A673 (cell line): ENCODE measurements at regions not wholly inside any gene's neighbourhood (a gene's known extent, or its start where the extent isn't known, plus 50 kb on each side); places are given as distances from the start of the nearest gene placed in this dataset.

Experiments
- BruUV-seq: library from RNA; stranded (reverse); fragments of 400-500 nt; replicated peaks from 2 replicates; lab custom pipeline; 2021; lab: Mats Ljungman, UMichigan
- CTCF ChIA-PET: fragments of 300-600 bp; sonication (Branson Sonifier 250); formaldehyde crosslinking; loops from one replicate; lab custom pipeline; 2022; ENCODE audit warnings: antibody characterized with exemption; lab: Charles Lee
- POLR2A ChIA-PET: fragments of 300-600 bp; sonication (Branson Sonifier 250); formaldehyde crosslinking; loops from one replicate; lab custom pipeline; 2022; ENCODE audit warnings: antibody characterized with exemption; ENCODE audit not compliant: low non-redundant PET; lab: Charles Lee
- DNase-seq: peaks from one replicate; pipeline ENCODE4 v3.0.0-alpha.2; 2015; ENCODE audit warnings: low spot score
- H3K27ac ChIP-seq: fragments of 200-600 bp; sonication (generic); 2 replicates; pipeline ENCODE4 v1.5.1; 2016; ENCODE audit warnings: mixed run types, low read depth, mild to moderate bottlenecking, mixed read lengths, antibody characterized with exemption, low read length; ENCODE audit not compliant: poor library complexity, severe bottlenecking
- H3K27me3 ChIP-seq: fragments of 200-600 bp; sonication (generic); replicated peaks from 2 replicates; pipeline ENCODE4 v1.6.1; 2017; ENCODE audit warnings: mixed run types, low read depth, mild to moderate bottlenecking, mixed read lengths, antibody characterized with exemption, low read length; ENCODE audit not compliant: insufficient read depth, poor library complexity
- H3K36me3 ChIP-seq: fragments of 200-600 bp; sonication (generic); 2 replicates; pipeline ENCODE4 v1.6.1; 2016; ENCODE audit warnings: mixed run types, mild to moderate bottlenecking, mixed read lengths, antibody characterized with exemption, low read length; ENCODE audit not compliant: insufficient read depth, poor library complexity, severe bottlenecking
- H3K4me1 ChIP-seq: fragments of 200-600 bp; sonication (generic); 2 replicates; pipeline ENCODE4 v1.6.1; 2017; ENCODE audit warnings: mixed run types, mild to moderate bottlenecking, mixed read lengths, antibody characterized with exemption, low read length; ENCODE audit not compliant: insufficient read depth, poor library complexity, severe bottlenecking
- H3K4me3 ChIP-seq: fragments of 200-600 bp; sonication (generic); 2 replicates; pipeline ENCODE4 v1.5.1; 2016; ENCODE audit warnings: low read depth, mixed run types, mild to moderate bottlenecking, mixed read lengths, low read length; ENCODE audit not compliant: poor library complexity, severe bottlenecking
- H3K9me3 ChIP-seq: fragments of 200-600 bp; sonication (generic); 2 replicates; pipeline ENCODE4 v1.6.1; 2016; ENCODE audit warnings: mixed run types, low read depth, mild to moderate bottlenecking, mixed read lengths, antibody characterized with exemption, low read length; ENCODE audit not compliant: poor library complexity, severe bottlenecking
- EZH2 ChIP-seq: fragments of 200-600 bp; sonication (generic); IDR thresholded peaks from 2 replicates; pipeline ENCODE4 v1.6.1; 2017; ENCODE audit warnings: borderline replicate concordance, low read depth, mild to moderate bottlenecking, mixed read lengths, antibody characterized with exemption, low read length; ENCODE audit not compliant: poor library complexity, severe bottlenecking
- intact Hi-C: fragments of 100-400 bp; cut with micrococcal nuclease; formaldehyde crosslinking; loops from one replicate; pipeline ENCODE4 v1.10.0; 2022; ENCODE audit not compliant: unreplicated experiment
- TF ChIP-seq, protein P1 (sequence below): fragments of 300-800, 200-600 bp; sonication (generic); conservative IDR thresholded peaks from 2 replicates; pipeline ENCODE4 v1.5.1; 2017; ENCODE audit warnings: low read depth, mild to moderate bottlenecking, antibody characterized with exemption, low read length, moderate library complexity, mixed read lengths

DNA sequence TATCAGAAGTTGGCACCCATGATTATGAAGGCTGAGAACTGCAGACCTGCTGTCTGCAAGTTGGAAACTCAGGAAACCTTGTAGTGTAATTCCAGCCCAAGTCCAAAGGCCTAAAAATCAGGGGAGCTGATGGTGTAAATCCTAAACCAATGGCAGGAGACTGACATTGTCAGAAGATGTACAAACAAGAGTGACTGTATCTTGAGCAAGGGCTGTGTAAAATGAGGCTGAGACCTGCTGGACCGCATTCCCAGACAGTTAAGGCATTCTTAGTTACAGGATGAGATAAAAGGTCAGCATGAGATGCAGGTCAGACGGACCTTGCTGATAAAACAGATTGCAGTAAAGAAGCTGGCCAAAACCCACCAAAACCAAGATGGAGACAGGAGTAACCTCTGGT, 147.7 kb downstream of the COG6 start:
- no TSS peak for BruUV-seq
- Histone ChIP-seq H3K27ac (no peak overlapping the region), H3K36me3 (no peaks in the 10 kb centered on the region), H3K9me3 (peaks cover 6% of the 10 kb centered on the region), H3K4me1 (peaks cover 11% of the 10 kb centered on the region), H3K27me3 (no peaks in the 10 kb centered on the region), H3K4me3 (no peak overlapping the region)
- ChIA-PET CTCF (interaction anchor here (0.6 kb wide), 1 partner anchor 220 kb away, joined by 12 read pairs; no protein-coding TSS in a partner anchor), POLR2A (no interaction called here)
- TF ChIP-seq EZH2, result no peak
- TF ChIP-seq, protein P1, sequence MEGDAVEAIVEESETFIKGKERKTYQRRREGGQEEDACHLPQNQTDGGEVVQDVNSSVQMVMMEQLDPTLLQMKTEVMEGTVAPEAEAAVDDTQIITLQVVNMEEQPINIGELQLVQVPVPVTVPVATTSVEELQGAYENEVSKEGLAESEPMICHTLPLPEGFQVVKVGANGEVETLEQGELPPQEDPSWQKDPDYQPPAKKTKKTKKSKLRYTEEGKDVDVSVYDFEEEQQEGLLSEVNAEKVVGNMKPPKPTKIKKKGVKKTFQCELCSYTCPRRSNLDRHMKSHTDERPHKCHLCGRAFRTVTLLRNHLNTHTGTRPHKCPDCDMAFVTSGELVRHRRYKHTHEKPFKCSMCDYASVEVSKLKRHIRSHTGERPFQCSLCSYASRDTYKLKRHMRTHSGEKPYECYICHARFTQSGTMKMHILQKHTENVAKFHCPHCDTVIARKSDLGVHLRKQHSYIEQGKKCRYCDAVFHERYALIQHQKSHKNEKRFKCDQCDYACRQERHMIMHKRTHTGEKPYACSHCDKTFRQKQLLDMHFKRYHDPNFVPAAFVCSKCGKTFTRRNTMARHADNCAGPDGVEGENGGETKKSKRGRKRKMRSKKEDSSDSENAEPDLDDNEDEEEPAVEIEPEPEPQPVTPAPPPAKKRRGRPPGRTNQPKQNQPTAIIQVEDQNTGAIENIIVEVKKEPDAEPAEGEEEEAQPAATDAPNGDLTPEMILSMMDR, result no peak
- no peak for DNase-seq
- intact Hi-C loops, result no loop called here

DNA sequence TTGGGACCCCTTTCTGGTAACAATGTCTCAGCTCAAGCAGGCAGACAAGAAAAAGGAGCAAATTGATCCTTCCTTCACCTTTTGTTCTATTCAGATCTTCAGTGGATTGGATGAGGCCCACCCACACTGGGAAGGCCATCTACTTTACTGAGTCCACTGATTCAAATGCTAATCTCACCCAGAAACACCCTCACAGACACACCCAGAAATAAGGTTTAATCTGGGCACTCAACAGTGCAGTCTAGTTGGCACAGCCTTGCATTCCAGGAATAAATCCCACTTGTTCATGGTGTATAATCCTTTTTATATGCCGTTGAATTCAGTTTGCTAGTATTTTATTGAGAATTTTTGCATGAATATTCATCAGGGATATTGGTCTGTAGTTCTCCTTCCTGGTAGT, 148.4 kb downstream of the COG6 start:
- TF ChIP-seq, protein P1, result no peak
- no peak for TF ChIP-seq EZH2
- ChIA-PET POLR2A (no interaction called here), CTCF (interaction anchor here (0.6 kb wide), 1 partner anchor 219 kb away, joined by 12 read pairs; no protein-coding TSS in a partner anchor)
- H3K27ac ChIP-seq, result no peak overlapping the region
- intact Hi-C loops, result no loop called here
- BruUV-seq, result no TSS peak
- peaks cover 11% of the 10 kb centered on the region for H3K4me1 ChIP-seq
- no peaks in the 10 kb centered on the region for H3K27me3 ChIP-seq
- DNase-seq, result peak; percentile 76
- no peaks in the 10 kb centered on the region for H3K36me3 ChIP-seq
- no peak overlapping the region for H3K4me3 ChIP-seq
- H3K9me3 ChIP-seq, result peaks cover 6% of the 10 kb centered on the region

DNA sequence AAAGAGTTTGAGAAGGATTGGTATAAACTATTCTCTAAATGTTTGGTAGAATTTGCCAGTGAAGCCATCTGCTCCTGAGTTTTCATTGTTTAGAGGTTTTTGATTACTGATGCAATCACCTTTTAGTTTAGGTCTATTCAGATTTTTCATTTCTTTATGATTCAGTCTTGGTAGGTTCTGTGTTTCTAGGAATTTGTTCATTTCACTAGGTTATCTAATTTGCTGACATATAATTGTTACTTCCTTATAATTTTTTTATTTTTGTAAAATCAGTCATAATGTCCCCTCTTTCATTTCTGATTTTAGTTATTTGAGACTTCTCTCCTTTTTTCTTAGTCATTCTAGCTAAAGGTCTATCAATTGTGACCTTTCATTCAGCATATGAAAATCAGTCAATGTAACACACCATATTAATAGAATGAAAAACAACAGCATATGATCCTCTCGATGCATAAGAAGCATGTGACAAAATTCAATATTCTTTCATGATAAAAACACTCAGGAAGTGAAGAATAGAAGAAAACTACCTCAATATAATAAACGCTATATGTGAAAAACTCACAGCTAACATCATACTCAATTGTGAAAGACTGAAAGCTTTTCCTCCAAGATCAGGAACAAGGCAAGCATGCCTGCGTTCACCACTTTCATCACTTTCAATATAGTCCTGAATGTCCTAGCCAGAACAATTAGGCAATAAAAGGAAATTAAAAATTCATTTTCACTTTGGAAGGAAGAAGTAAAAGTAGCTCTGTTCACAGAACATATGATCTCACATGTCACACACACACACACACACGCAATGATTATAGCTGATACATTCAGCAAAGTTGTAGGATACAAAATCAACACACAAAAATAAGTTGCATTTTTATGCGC, 149.1 kb downstream of the COG6 start:
- Histone ChIP-seq H3K4me3 (no peak overlapping the region), H3K9me3 (peaks cover 6% of the 10 kb centered on the region), H3K36me3 (no peaks in the 10 kb centered on the region), H3K27ac (no peak overlapping the region), H3K4me1 (peaks cover 11% of the 10 kb centered on the region), H3K27me3 (no peaks in the 10 kb centered on the region)
- CTCF ChIA-PET, result no interaction called here
- BruUV-seq, result no TSS peak
- DNase-seq, result no peak
- intact Hi-C loops, result no loop called here
- TF ChIP-seq, protein P1, result no peak
- TF ChIP-seq EZH2, result no peak
- POLR2A ChIA-PET, result no interaction called here
